PC-9 (cell line): ENCODE measurements at regions not wholly inside any gene's neighbourhood (a gene's known extent, or its start where the extent isn't known, plus 50 kb on each side); places are given as distances from the start of the nearest gene placed in this dataset.

ENCODE experiments used
- BruUV-seq: library from RNA; stranded (reverse); fragments of 400-500 nt; replicated peaks from 2 replicates; lab custom pipeline; 2021; lab: Mats Ljungman, UMichigan
- CTCF ChIA-PET: fragments of 300-600 bp; sonication (Branson Sonifier 250); formaldehyde crosslinking; loops from one replicate; lab custom pipeline; 2022; ENCODE audit warnings: antibody characterized with exemption; lab: Charles Lee
- POLR2A ChIA-PET: fragments of 300-600 bp; sonication (Branson Sonifier 250); formaldehyde crosslinking; loops from one replicate; lab custom pipeline; 2022; ENCODE audit warnings: antibody characterized with exemption; ENCODE audit not compliant: unreplicated experiment; lab: Charles Lee
- DNase-seq, 2 experiments: peaks; one replicate each; pipeline versions ENCODE4 v3.0.0 to v3.0.0-alpha.2; 2015 to 2022; ENCODE audit warnings: mixed read lengths in 1 of 2
- H2AFZ ChIP-seq: fragments of 200-600 bp; sonication (generic); 2 replicates; pipeline ENCODE4 v1.8.1; 2017; ENCODE audit warnings: antibody characterized with exemption
- H3F3A ChIP-seq: fragments of 200-600 bp; sonication (generic); 2 replicates; pipeline ENCODE4 v1.8.1; 2017; ENCODE audit warnings: antibody characterized with exemption, mild to moderate bottlenecking, low read depth; ENCODE audit not compliant: insufficient read depth
- H3K27ac ChIP-seq: fragments of 200-600 bp; sonication (generic); 2 replicates; pipeline ENCODE4 v1.6.1; 2016; ENCODE audit warnings: mixed run types
- H3K27me3 ChIP-seq: fragments of 200-600 bp; sonication (generic); 2 replicates; pipeline ENCODE4 v1.6.1; 2016; ENCODE audit warnings: low read depth, mixed run types; ENCODE audit not compliant: insufficient read depth
- H3K36me3 ChIP-seq: fragments of 200-600 bp; sonication (generic); 2 replicates; pipeline ENCODE4 v1.6.1; 2016; ENCODE audit warnings: low read depth, mixed run types
- H3K4me1 ChIP-seq: fragments of 200-600 bp; sonication (generic); replicated peaks from 2 replicates; pipeline ENCODE4 v1.6.1; 2016; ENCODE audit warnings: mixed run types; ENCODE audit not compliant: insufficient read depth
- H3K4me2 ChIP-seq: fragments of 200-600 bp; sonication (generic); 2 replicates; pipeline ENCODE4 v1.6.1; 2017; ENCODE audit warnings: mixed run types
- H3K4me3 ChIP-seq: fragments of 200-600 bp; sonication (generic); 2 replicates; pipeline ENCODE4 v1.6.1; 2016; ENCODE audit warnings: mixed run types
- H3K79me2 ChIP-seq: fragments of 200-600 bp; sonication (generic); 2 replicates; pipeline ENCODE4 v1.6.1; 2017; ENCODE audit warnings: low read depth, mixed run types
- H3K9me2 ChIP-seq: fragments of 200-600 bp; sonication (generic); 2 replicates; pipeline ENCODE4 v1.8.1; 2017; ENCODE audit warnings: mild to moderate bottlenecking; ENCODE audit not compliant: insufficient read depth
- H3K9me3 ChIP-seq: fragments of 200-600 bp; sonication (generic); 2 replicates; pipeline ENCODE4 v1.8.1; 2016; ENCODE audit warnings: low read depth; ENCODE audit not compliant: insufficient read depth
- H4K20me1 ChIP-seq: fragments of 200-600 bp; sonication (generic); 2 replicates; pipeline ENCODE4 v1.8.1; 2017; ENCODE audit not compliant: insufficient read depth
- CTCF ChIP-seq: fragments of 200-600 bp; sonication (generic); conservative IDR thresholded peaks from 2 replicates; pipeline ENCODE4 v1.6.1; 2017; ENCODE audit warnings: mixed run types, antibody characterized with exemption, mild to moderate bottlenecking, moderate library complexity
- EZH2 ChIP-seq: fragments of 200-600 bp; sonication (generic); IDR thresholded peaks from 2 replicates; pipeline ENCODE4 v1.8.0; 2017; ENCODE audit warnings: antibody characterized with exemption, low read depth
- intact Hi-C: fragments of 100-400 bp; cut with micrococcal nuclease; formaldehyde crosslinking; loops from one replicate; pipeline ENCODE4 v1.10.0; 2022; ENCODE audit not compliant: unreplicated experiment

- Histone ChIP-seq H3K9me3 (no peaks in the 10 kb centered on the region), H3K4me2 (no peak overlapping the region), H2AFZ (no peak overlapping the region), H3K4me1 (no peaks in the 10 kb centered on the region), H3K27ac (no peak overlapping the region), H3K27me3 (no peaks in the 10 kb centered on the region), H4K20me1 (no peaks in the 10 kb centered on the region), H3K9me2 (no peaks in the 10 kb centered on the region), H3K79me2 (no peaks in the 10 kb centered on the region), H3K4me3 (no peak overlapping the region), H3K36me3 (no peaks in the 10 kb centered on the region), H3F3A (no peaks in the 10 kb centered on the region)
- POLR2A ChIA-PET, result no interaction called here
- CTCF ChIA-PET, result interaction anchor here (0.7 kb wide), 1 partner anchor 13 kb away, joined by 3 read pairs; no protein-coding TSS in a partner anchor
- intact Hi-C loops, result no loop called here
- no TSS peak for BruUV-seq
- TF ChIP-seq CTCF, result no peak
- TF ChIP-seq EZH2, result no peak
- no peak for DNase-seq
Observed at GRCh38 chr4:64771149-64771548, 361.9 kb upstream of the TECRL start.

- BruUV-seq, result no TSS peak
- no peak for TF ChIP-seq CTCF
- no peak for TF ChIP-seq EZH2
- no peak for DNase-seq
- Histone ChIP-seq H3K4me2 (no peak overlapping the region), H3K9me3 (no peaks in the 10 kb centered on the region), H4K20me1 (no peaks in the 10 kb centered on the region), H3K4me3 (no peak overlapping the region), H3K36me3 (no peaks in the 10 kb centered on the region), H3K79me2 (no peaks in the 10 kb centered on the region), H3K27me3 (no peaks in the 10 kb centered on the region), H3F3A (no peaks in the 10 kb centered on the region), H3K27ac (no peak overlapping the region), H3K4me1 (no peaks in the 10 kb centered on the region), H2AFZ (no peak overlapping the region), H3K9me2 (no peaks in the 10 kb centered on the region)
- POLR2A ChIA-PET, result no interaction called here
- intact Hi-C loops, result no loop called here
- CTCF ChIA-PET, result no interaction called here
Observed at GRCh38 chr4:64767547-64767946, 358.3 kb upstream of the TECRL start.

GRCh38 chr4:64766565-64766964 lies 357.3 kb upstream of the TECRL start:
- DNase-seq, result no peak
- CTCF ChIA-PET, result no interaction called here
- Histone ChIP-seq H2AFZ (no peak overlapping the region), H3K27me3 (no peaks in the 10 kb centered on the region), H3K4me3 (no peak overlapping the region), H4K20me1 (no peaks in the 10 kb centered on the region), H3K36me3 (no peaks in the 10 kb centered on the region), H3F3A (no peaks in the 10 kb centered on the region), H3K27ac (no peak overlapping the region), H3K4me2 (no peak overlapping the region), H3K9me2 (no peaks in the 10 kb centered on the region), H3K79me2 (no peaks in the 10 kb centered on the region), H3K9me3 (no peaks in the 10 kb centered on the region), H3K4me1 (no peaks in the 10 kb centered on the region)
- no TSS peak for BruUV-seq
- intact Hi-C loops, result no loop called here
- TF ChIP-seq EZH2, result no peak
- no peak for TF ChIP-seq CTCF
- POLR2A ChIA-PET, result no interaction called here
